ENCODE measurements at regions not wholly inside any gene's neighbourhood (a gene's known extent, or its start where the extent isn't known, plus 50 kb on each side); places are given as distances from the start of the nearest gene placed in this dataset.

DNA sequence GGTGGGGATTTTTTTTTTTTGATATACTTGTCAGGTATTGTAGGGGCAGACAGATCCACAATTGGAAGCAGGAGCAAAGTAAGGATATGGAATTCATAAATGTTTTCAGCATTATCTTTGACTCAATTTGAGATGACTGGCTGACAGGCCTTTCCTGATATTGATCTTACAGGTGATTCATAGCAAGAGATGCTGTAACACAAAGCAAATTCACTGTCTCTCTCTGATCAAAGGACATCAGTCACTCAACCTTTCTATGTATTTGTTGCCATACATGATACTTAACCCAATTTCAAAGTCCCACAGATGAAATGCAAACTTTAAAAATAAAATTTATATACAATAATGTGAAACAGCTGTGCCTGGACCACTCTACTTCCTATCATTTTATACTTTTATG, 1506.9 kb downstream of the AACS start:
- Histone ChIP-seq H3K27me3 (replicated peaks in 1 of 4; ENCODE audit: control extremely low read depth in 1 of 4, control insufficient read depth in 3 of 4, insufficient read depth in 4 of 4, low read length in 3 of 4) (no peaks in the 10 kb centered on the region), H3K4me2 (replicated peaks; ENCODE audit: low read depth, low read length, poor library complexity, severe bottlenecking) (no peak overlapping the region), H3K4me1 (ENCODE audit: control insufficient read depth in 2 of 2, insufficient read depth in 2 of 2, low read length in 2 of 2) (no peaks in the 10 kb centered on the region), H3K4me3 (ENCODE audit: control extremely low read depth in 1 of 5, extremely low read depth in 1 of 5, insufficient read depth in 1 of 5, low read depth in 2 of 5, low read length in 4 of 5) (no peak overlapping the region), H3K36me3 (replicated peaks in 1 of 2; ENCODE audit: control extremely low read depth in 1 of 2, control insufficient read depth in 1 of 2, extremely low read depth in 1 of 2, insufficient read depth in 2 of 2, low read length in 1 of 2) (no peaks in the 10 kb centered on the region), H3K9ac (ENCODE audit: low read length) (no peak overlapping the region), H3K79me2 (ENCODE audit: control insufficient read depth, insufficient read depth, low read length) (no peaks in the 10 kb centered on the region), H2AFZ (ENCODE audit: insufficient read depth, low read depth, low read length, poor library complexity, severe bottlenecking) (no peak overlapping the region), H4K20me1 (ENCODE audit: control insufficient read depth, insufficient read depth, low read length, poor library complexity, severe bottlenecking) (no peaks in the 10 kb centered on the region), H3K27ac (ENCODE audit: low read length in 2 of 2) (no peak overlapping the region), H3K9me3 (ENCODE audit: control extremely low read depth in 1 of 3, control insufficient read depth in 2 of 3, insufficient read depth in 1 of 3, low read length in 2 of 3) (peaks cover 0 to 3% (median 0%) of the 10 kb centered on the region in 3 donors)
- Mint-ChIP-seq H3K27me3 (no peaks in the 10 kb centered on the region), H3K4me1 (no peaks in the 10 kb centered on the region), H3K27ac (no peak overlapping the region), H3K4me3 (no peak overlapping the region), H3K9me3 (ENCODE audit: insufficient read depth) (no peaks in the 10 kb centered on the region)
- CTCF ChIA-PET, result no interaction called here
- TF ChIP-seq EZH2 (IDR thresholded peaks at IDR 0.05; ENCODE audit: borderline replicate concordance, insufficient read depth, low read depth, low read length, poor library complexity, severe bottlenecking) (no peak), CTCF (IDR thresholded peaks at IDR 0.05) (no peak)
- no peak for ATAC-seq (ENCODE audit: low read depth)
- POLR2A ChIA-PET, result no interaction called here
- DNase-seq, result no peak
- intact Hi-C loops (cut with micrococcal nuclease), result no loop called here

DNA sequence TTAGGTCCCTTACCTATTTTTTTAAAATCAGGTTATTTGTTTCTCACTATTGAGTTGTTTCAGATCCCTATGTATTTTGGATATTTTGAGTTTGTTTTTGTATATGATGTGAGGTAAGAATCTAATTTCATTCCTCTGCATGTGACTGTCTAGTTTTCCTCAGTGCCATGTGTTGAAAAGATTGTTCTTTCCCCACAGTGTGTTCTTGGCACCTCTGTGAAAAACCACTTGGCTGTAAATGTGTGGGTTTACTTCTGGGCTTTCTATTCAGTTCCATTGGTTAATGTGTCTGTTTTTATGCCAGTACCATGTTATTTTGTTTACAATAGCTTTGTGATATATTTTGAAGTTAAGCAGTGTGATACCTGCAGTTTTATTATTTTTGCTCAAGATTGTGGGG, 1516.4 kb downstream of the AACS start:
- H3K36me3 ChIP-seq (replicated peaks in 1 of 2; ENCODE audit: control extremely low read depth in 1 of 2, control insufficient read depth in 1 of 2, extremely low read depth in 1 of 2, insufficient read depth in 2 of 2, low read length in 1 of 2), result no peaks in the 10 kb centered on the region
- TF ChIP-seq CTCF (IDR thresholded peaks at IDR 0.05) (no peak), EZH2 (IDR thresholded peaks at IDR 0.05; ENCODE audit: borderline replicate concordance, insufficient read depth, low read depth, low read length, poor library complexity, severe bottlenecking) (no peak)

More for the DNA sequence above, 1516.4 kb downstream of the AACS start:
- H3K27ac ChIP-seq (ENCODE audit: low read length in 2 of 2), result no peak overlapping the region
- H3K27me3 ChIP-seq (replicated peaks in 1 of 4; ENCODE audit: control extremely low read depth in 1 of 4, control insufficient read depth in 3 of 4, insufficient read depth in 4 of 4, low read length in 3 of 4), result no peaks in the 10 kb centered on the region
- H3K79me2 ChIP-seq (ENCODE audit: control insufficient read depth, insufficient read depth, low read length), result no peaks in the 10 kb centered on the region
- H4K20me1 ChIP-seq (ENCODE audit: control insufficient read depth, insufficient read depth, low read length, poor library complexity, severe bottlenecking), result no peaks in the 10 kb centered on the region
- DNase-seq, result no peak
- no peaks in the 10 kb centered on the region for H3K4me1 Mint-ChIP-seq
- no peak overlapping the region for H3K4me3 ChIP-seq (ENCODE audit: control extremely low read depth in 1 of 5, extremely low read depth in 1 of 5, insufficient read depth in 1 of 5, low read depth in 2 of 5, low read length in 4 of 5)
- H3K9me3 ChIP-seq (ENCODE audit: control extremely low read depth in 1 of 3, control insufficient read depth in 2 of 3, insufficient read depth in 1 of 3, low read length in 2 of 3), result no peaks in the 10 kb centered on the region
- no peaks in the 10 kb centered on the region for H3K27me3 Mint-ChIP-seq
- intact Hi-C loops (cut with micrococcal nuclease), result no loop called here
- H3K4me3 Mint-ChIP-seq, result no peak overlapping the region
- no peak overlapping the region for H3K9ac ChIP-seq (ENCODE audit: low read length)
- H3K4me1 ChIP-seq (ENCODE audit: control insufficient read depth in 2 of 2, insufficient read depth in 2 of 2, low read length in 2 of 2), result no peaks in the 10 kb centered on the region
- ChIA-PET CTCF (no interaction called here), POLR2A (no interaction called here)
- H2AFZ ChIP-seq (ENCODE audit: insufficient read depth, low read depth, low read length, poor library complexity, severe bottlenecking), result no peak overlapping the region
- peaks cover 2% of the 10 kb centered on the region for H3K9me3 Mint-ChIP-seq (ENCODE audit: insufficient read depth)
- H3K27ac Mint-ChIP-seq, result no peak overlapping the region
- H3K4me2 ChIP-seq (replicated peaks; ENCODE audit: low read depth, low read length, poor library complexity, severe bottlenecking), result no peak overlapping the region
- ATAC-seq (ENCODE audit: low read depth), result no peak

Measured in B cell (primary cell).